ENCODE measurements at regions not wholly inside any gene's neighbourhood (a gene's known extent, or its start where the extent isn't known, plus 50 kb on each side); places are given as distances from the start of the nearest gene placed in this dataset.

DNA sequence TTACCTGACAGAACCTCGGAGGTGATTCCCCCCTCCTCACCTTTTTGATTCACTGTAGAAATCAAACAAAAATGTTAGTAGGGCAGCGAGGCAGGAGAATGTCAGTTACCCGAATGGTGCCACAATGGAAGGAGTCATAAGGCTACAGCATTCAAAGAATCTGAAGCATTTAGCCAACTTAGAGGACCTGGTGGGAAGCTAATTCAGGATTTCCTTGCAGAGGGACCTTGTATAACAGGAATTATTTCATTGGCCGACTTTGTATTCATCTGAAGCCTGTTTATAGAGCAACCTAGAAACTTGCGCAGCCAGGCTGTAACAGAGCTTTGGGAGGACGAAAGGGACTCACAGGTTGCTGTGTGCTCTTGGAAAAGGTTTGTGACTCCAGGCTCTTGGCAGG is 129.1 kb upstream of the MMADHC start:
- no peak for DNase-seq
- H3K9me3 ChIP-seq (replicated peaks) = peaks cover 5% of the 10 kb centered on the region
- no peak overlapping the region for H3K4me3 ChIP-seq
- no peaks in the 10 kb centered on the region for H3K4me1 ChIP-seq
- H3K36me3 ChIP-seq = no peaks in the 10 kb centered on the region
- no peaks in the 10 kb centered on the region for H3K27me3 ChIP-seq (ENCODE audit: low read depth)
- no peak overlapping the region for H3K27ac ChIP-seq (replicated peaks)
- TF ChIP-seq, protein P1, sequence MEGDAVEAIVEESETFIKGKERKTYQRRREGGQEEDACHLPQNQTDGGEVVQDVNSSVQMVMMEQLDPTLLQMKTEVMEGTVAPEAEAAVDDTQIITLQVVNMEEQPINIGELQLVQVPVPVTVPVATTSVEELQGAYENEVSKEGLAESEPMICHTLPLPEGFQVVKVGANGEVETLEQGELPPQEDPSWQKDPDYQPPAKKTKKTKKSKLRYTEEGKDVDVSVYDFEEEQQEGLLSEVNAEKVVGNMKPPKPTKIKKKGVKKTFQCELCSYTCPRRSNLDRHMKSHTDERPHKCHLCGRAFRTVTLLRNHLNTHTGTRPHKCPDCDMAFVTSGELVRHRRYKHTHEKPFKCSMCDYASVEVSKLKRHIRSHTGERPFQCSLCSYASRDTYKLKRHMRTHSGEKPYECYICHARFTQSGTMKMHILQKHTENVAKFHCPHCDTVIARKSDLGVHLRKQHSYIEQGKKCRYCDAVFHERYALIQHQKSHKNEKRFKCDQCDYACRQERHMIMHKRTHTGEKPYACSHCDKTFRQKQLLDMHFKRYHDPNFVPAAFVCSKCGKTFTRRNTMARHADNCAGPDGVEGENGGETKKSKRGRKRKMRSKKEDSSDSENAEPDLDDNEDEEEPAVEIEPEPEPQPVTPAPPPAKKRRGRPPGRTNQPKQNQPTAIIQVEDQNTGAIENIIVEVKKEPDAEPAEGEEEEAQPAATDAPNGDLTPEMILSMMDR (IDR thresholded peaks at IDR 0.05; ENCODE audit: borderline replicate concordance) = no peak
- intact Hi-C loops (cut with micrococcal nuclease) = no loop called here

DNA sequence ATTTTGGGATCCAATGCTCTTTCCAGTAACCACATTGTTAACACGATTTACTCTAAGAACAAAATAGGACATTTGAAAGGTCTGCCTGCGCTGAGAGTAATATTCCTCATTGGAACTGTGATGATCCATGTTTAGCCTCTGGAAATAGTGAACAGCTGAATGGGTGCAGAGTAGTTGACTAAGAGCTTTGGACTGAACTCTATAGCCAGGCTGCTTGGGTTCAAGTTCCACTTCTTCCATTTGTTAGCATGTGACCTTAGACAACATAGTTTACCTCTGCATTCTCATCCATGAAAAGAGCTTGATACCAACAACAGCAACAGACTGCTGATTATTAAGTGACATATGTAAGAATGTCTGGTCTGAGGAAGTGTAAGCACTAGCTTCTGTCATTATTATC is 128.3 kb upstream of the MMADHC start:
- Histone ChIP-seq H3K4me3 (no peak overlapping the region), H3K27me3 (ENCODE audit: low read depth) (no peaks in the 10 kb centered on the region), H3K36me3 (no peaks in the 10 kb centered on the region), H3K27ac (replicated peaks) (no peak overlapping the region), H3K4me1 (no peaks in the 10 kb centered on the region), H3K9me3 (replicated peaks) (peaks cover 5% of the 10 kb centered on the region)
- no peak for DNase-seq
- TF ChIP-seq, protein P1 (IDR thresholded peaks at IDR 0.05; ENCODE audit: borderline replicate concordance) = no peak
- intact Hi-C loops (cut with micrococcal nuclease) = no loop called here

DNA sequence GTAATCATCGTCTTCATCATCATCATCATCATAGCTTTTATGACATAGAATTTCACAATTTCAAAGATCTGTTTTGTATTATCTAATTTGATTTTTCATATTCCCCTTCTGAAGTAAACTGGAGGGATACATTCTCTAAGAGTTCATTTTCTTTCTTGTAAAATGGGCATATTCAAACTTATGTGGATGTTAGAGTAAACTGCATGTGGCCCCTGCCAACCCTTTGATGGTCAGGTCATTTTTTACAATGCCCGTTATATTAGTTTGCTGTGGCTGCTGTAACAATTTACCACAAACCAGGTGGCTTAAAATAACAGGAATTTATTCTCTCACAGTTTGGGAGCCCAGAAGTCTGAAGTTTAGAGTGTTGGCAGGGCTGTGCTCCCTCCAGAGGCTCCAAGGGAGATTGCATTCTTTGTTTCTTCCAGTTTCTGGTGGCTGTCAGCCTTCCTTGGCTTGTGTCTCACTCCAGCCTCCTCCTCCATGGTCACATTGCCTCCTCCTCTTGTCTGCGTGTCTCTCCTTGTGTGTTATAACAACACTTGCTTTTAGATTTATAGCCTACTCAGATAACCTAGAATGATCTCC is 127.5 kb upstream of the MMADHC start:
- Histone ChIP-seq H3K36me3 (no peaks in the 10 kb centered on the region), H3K4me3 (no peak overlapping the region), H3K27me3 (ENCODE audit: low read depth) (no peaks in the 10 kb centered on the region), H3K27ac (replicated peaks) (no peak overlapping the region), H3K9me3 (replicated peaks) (peaks cover 5% of the 10 kb centered on the region), H3K4me1 (no peaks in the 10 kb centered on the region)
- intact Hi-C loops (cut with micrococcal nuclease) = no loop called here
- TF ChIP-seq, protein P1 (IDR thresholded peaks at IDR 0.05; ENCODE audit: borderline replicate concordance) = peak; percentile 36
- no peak for DNase-seq

DNA sequence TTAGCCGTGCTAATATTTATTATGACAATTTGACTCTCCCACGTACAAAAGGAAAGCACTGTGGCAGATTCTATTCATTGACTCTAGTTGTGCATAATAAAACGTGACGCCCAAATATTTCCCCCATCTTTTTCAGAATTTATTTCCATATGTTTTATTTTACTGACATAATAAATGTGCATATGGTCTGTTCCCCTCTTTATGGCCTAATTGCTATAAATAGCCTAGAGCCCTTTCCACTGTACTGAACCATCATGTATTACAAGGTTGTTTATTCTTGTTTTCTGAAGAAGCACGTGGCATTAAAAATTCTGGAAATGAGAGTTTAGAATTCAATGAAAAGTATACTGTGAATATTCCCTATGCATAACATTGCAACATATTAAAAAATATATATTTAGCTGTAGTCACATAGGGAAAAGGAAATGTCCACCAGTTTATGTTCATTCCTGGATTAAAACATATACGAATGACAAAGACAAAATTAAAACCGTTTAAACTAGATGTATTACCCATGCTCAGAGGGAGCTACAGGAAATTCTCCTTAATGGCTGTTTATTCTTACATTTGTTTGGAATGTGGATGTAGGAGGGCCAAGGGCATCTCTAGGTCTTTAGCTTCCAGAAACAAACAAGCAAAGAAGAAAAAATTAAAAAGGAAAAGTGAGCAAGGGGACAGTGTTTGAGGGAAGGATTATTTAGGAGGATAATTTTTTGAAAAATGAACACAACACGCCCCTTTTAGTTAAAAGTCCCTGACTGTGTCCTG is 122.1 kb upstream of the MMADHC start:
- TF ChIP-seq, protein P1 (IDR thresholded peaks at IDR 0.05; ENCODE audit: borderline replicate concordance) = no peak
- DNase-seq = no peak
- Histone ChIP-seq H3K36me3 (no peaks in the 10 kb centered on the region), H3K9me3 (replicated peaks) (peaks cover 14% of the 10 kb centered on the region), H3K4me3 (no peak overlapping the region), H3K27ac (replicated peaks) (no peak overlapping the region), H3K27me3 (ENCODE audit: low read depth) (no peaks in the 10 kb centered on the region), H3K4me1 (no peaks in the 10 kb centered on the region)
- intact Hi-C loops (cut with micrococcal nuclease) = no loop called here

DNA sequence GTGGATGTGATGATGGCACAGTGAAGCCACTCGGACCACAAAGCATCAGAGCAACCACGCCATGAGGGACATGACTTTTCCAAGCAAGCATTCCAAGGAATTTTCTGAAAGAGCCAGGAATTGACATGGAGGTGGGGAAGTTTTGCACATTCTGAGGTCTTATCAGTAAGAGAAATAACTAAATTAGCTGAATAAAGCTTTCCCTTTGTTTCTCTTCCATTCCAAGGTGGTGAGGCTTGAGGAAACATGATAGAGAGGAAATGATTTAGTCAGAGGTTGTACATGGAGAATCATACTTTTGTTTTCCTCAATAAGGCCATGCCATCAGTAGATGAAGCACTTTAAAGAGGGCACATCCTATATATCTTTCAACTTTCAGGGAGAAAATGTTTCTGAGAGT is 115.7 kb upstream of the MMADHC start:
- Histone ChIP-seq H3K4me3 (no peak overlapping the region), H3K27ac (replicated peaks) (no peak overlapping the region), H3K4me1 (no peaks in the 10 kb centered on the region), H3K27me3 (ENCODE audit: low read depth) (no peaks in the 10 kb centered on the region), H3K36me3 (no peaks in the 10 kb centered on the region), H3K9me3 (replicated peaks) (peaks cover 9% of the 10 kb centered on the region)
- DNase-seq = no peak
- intact Hi-C loops (cut with micrococcal nuclease) = no loop called here
- TF ChIP-seq, protein P1 (IDR thresholded peaks at IDR 0.05; ENCODE audit: borderline replicate concordance) = no peak
